Left ventricle myocardium inferior (tissue), 1 donor: ENCODE measurements at regions not wholly inside any gene's neighbourhood (a gene's known extent, or its start where the extent isn't known, plus 50 kb on each side); places are given as distances from the start of the nearest gene placed in this dataset.

Source experiments
- DNase-seq: peaks from one replicate; pipeline ENCODE4 v3.0.0-alpha.2; 2020
- H3K27ac ChIP-seq: fragments of 200-600 bp; replicated peaks from 2 replicates; pipeline ENCODE4 v1.8.0; 2021
- H3K27me3 ChIP-seq: fragments of 200-600 bp; 2 replicates; pipeline ENCODE4 v1.8.0; 2021; ENCODE audit warnings: low read depth
- H3K36me3 ChIP-seq: fragments of 200-600 bp; 2 replicates; pipeline ENCODE4 v1.8.0; 2021
- H3K4me1 ChIP-seq: fragments of 200-600 bp; 2 replicates; pipeline ENCODE4 v1.8.0; 2021
- H3K4me3 ChIP-seq: fragments of 200-600 bp; 2 replicates; pipeline ENCODE4 v1.8.0; 2021; ENCODE audit warnings: mild to moderate bottlenecking, moderate library complexity
- H3K9me3 ChIP-seq: fragments of 200-600 bp; replicated peaks from 2 replicates; pipeline ENCODE4 v1.8.0; 2021
- CTCF ChIP-seq: fragments of 200-600 bp; IDR thresholded peaks from 2 replicates; pipeline ENCODE4 v1.8.0; 2021; ENCODE audit warnings: antibody characterized with exemption, mild to moderate bottlenecking, borderline replicate concordance
- intact Hi-C: fragments of 100-400 bp; cut with micrococcal nuclease; formaldehyde crosslinking; loops from one replicate; pipeline ENCODE4 v1.11.0; 2022
- donor health status: DM: no; HTN: yes; CAD: no; lungs with severe emphysema.

- no peak for TF ChIP-seq CTCF
- Histone ChIP-seq H3K27ac (no peak overlapping the region), H3K4me1 (no peaks in the 10 kb centered on the region), H3K9me3 (no peaks in the 10 kb centered on the region), H3K36me3 (no peaks in the 10 kb centered on the region), H3K27me3 (no peaks in the 10 kb centered on the region), H3K4me3 (no peak overlapping the region)
- intact Hi-C loops = no loop called here
- no peak for DNase-seq
These were observed 172.7 kb upstream of the NR5A2 start for GRCh38 chr1:199854686-199855321.

DNA sequence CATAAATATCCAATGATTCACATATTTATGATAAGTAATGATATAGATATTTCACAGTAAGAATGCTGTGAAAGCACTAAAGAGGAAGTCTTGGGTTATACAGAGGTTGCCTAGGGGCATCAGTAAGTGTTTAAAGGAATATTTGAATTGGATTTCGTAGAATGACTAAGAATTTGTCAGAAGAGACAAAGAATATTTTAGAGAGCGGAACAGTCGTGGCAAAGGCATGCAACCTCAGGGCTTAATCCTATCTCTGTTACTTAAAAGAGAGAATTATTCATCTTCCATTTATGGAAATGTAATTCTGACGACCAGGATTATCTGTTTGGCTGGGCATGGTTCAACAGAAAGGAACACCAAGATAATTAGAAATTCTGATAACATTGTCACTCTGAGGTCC is 171.9 kb upstream of the NR5A2 start:
- Histone ChIP-seq H3K4me3 (no peak overlapping the region), H3K27me3 (no peaks in the 10 kb centered on the region), H3K27ac (no peak overlapping the region), H3K9me3 (no peaks in the 10 kb centered on the region), H3K36me3 (no peaks in the 10 kb centered on the region), H3K4me1 (no peaks in the 10 kb centered on the region)
- no peak for DNase-seq
- intact Hi-C loops = no loop called here
- no peak for TF ChIP-seq CTCF

- intact Hi-C loops = no loop called here
- no peak for DNase-seq
- Histone ChIP-seq H3K9me3 (no peaks in the 10 kb centered on the region), H3K4me1 (no peaks in the 10 kb centered on the region), H3K27ac (no peak overlapping the region), H3K36me3 (no peaks in the 10 kb centered on the region), H3K27me3 (peaks cover 1% of the 10 kb centered on the region), H3K4me3 (no peak overlapping the region)
- TF ChIP-seq CTCF = no peak
These were observed 171.2 kb upstream of the NR5A2 start for GRCh38 chr1:199856216-199856780.

- H3K27me3 ChIP-seq = peaks cover 7% of the 10 kb centered on the region
- intact Hi-C loops = no loop called here
- no peak overlapping the region for H3K27ac ChIP-seq
- DNase-seq = no peak
- H3K36me3 ChIP-seq = no peaks in the 10 kb centered on the region
- H3K4me1 ChIP-seq = no peaks in the 10 kb centered on the region
- no peak overlapping the region for H3K4me3 ChIP-seq
- TF ChIP-seq CTCF = no peak
- no peaks in the 10 kb centered on the region for H3K9me3 ChIP-seq
These were observed 170.4 kb upstream of the NR5A2 start for GRCh38 chr1:199857108-199857507.

- H3K4me3 ChIP-seq = no peak overlapping the region
- H3K4me1 ChIP-seq = no peaks in the 10 kb centered on the region
- intact Hi-C loops = no loop called here
- no peak for TF ChIP-seq CTCF
- H3K27me3 ChIP-seq = peaks cover 7% of the 10 kb centered on the region
- peak overlapping the region; percentile 36 for H3K27ac ChIP-seq
- DNase-seq = no peak
- no peaks in the 10 kb centered on the region for H3K36me3 ChIP-seq
- H3K9me3 ChIP-seq = no peaks in the 10 kb centered on the region
These were observed 170.0 kb upstream of the NR5A2 start for GRCh38 chr1:199857516-199857915.
